GM21360 (cell line): ENCODE measurements at regions not wholly inside any gene's neighbourhood (a gene's known extent, or its start where the extent isn't known, plus 50 kb on each side); places are given as distances from the start of the nearest gene placed in this dataset.

Source experiments
- ATAC-seq: cut with Tn5 transposase; IDR thresholded peaks from one replicate; pipeline ENCODE4 v1.9.1; 2021; ENCODE audit warnings: mild to moderate bottlenecking, moderate library complexity; ENCODE audit not compliant: unreplicated experiment

DNA sequence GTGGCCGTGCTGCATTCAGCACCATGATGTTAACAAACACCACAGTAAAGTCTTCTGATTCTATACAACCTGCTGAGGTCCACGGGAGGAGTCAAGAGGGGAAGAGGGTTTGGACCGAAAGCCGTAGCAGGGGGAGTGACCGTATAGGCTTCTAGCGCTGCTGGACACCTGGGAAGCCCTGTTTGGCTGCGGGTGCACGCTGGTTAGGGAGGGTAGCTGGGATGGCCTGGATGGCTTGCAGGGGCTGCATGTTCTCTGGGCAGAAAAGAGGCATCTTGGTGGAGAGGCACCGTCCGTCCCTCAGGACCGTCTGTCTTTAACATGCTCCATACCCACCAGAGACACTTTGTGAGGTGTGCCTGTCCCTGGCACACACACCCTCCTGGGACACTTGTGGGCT lies 251.0 kb upstream of the IRX1 start:
- no peak for ATAC-seq

DNA sequence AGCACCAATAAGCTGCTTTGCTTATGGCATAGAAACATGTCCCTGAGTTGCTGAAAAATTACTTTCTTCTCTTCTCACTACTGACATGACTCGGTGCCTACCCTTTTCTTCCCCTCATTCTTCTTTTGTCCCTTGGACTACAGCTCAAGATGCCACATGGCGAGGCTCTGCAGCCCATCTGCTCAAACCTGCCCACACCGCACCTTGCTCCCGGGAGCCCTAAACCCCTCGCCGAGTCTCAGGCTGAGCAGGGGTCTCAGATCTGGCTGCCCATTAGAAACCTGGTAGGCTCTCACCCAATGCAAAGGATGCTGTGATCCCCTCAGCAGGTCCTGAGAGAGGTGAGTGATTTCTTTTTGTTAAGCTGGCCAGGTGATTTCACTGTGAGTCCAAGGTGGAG lies 251.7 kb upstream of the IRX1 start:
- no peak for ATAC-seq

DNA sequence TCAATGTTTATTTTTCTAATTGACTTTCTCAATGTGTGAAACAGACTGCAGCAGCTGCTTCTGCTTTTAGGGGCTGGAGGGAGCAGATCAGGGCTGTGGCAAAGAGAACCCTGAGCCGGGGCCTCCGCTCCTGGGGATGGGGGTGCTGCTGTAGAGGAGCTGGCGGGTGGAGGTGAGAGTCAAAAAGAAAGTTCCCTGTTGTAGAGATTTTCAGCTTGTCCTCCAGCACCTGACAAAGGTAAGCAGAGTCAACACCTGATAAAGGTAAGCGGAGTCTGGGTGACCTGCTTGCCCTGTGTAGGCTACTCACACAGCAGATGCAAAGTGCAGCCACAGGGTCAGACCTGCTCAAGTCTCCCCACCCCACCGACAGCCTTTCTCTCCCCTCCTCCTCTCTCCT lies 252.4 kb upstream of the IRX1 start:
- no peak for ATAC-seq

DNA sequence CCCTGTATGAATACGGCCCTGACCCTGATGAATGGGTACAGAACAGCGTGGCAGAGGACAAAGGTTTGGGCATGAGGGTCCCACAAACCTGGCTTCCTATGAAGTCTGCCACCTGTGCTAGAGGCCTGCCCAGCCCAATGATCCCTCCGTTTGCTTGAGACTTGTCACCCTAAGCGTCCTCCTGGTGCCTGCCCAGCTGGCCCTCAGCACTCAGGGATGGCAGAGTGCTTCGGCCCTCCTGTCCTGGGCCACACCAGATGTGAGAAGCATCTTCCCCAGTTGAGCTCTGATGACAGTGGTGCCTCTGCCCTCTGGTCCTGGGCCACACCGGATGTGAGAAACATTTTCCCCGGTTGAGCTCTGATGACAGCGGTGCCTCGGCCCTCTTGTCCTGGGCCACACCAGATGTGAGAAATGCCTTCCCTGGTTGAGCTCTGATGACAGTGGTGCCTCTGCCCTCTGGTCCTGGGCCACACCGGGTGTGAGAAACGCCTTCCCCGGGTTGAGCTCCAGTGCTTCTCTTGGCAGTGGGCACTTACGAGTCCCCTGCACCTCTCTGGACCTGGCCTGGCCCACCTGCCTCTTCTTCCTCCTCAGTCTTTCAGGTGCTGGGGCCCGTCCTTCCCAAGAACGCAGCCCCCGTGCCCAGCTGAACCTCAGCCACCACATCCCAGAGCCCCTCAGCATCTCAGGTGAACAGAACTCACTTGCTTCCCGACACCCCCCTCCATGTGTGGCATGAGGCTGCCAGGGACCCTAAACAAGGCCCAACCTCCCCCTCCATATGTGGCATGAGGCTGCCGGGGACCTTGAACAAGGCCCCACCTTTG lies 253.1 kb upstream of the IRX1 start:
- no peak for ATAC-seq

DNA sequence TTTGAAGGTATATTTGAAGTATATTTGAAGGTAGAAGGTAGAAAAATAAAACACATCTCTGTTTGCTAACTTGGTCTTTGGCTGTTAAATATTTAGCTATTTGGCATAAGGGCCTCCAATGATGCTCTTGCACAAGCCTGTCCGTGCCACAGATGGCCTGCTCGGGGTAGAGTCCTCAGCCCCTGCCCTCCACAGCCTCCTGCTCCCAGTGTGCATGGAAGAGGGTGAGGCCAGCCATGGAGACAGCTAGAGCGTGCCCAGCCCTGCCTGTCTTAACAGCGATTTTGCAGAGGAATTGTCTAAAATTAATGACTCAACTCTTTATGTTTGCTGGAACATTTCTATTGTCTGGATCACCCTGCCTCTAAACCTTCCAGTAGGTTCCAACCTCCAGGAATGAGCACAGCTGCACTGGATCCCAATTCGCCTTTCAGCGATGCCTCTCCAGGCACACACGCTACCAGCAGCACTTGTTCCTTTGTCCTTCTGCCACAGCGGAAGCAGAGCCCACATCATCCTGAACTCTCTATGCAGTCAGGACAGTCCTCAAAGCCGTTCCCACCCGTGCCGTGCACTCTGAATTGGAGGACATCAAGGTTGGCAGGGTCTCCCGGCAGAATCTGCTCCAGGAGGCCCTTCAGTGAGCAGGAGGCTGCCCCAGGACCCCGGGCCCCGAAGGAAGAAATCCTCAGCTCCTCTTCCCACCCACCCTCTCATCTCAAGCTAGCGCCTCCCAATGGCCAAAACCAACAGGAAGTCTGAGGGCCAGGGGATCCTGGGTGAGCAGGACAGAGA lies 254.0 kb upstream of the IRX1 start:
- no peak for ATAC-seq

DNA sequence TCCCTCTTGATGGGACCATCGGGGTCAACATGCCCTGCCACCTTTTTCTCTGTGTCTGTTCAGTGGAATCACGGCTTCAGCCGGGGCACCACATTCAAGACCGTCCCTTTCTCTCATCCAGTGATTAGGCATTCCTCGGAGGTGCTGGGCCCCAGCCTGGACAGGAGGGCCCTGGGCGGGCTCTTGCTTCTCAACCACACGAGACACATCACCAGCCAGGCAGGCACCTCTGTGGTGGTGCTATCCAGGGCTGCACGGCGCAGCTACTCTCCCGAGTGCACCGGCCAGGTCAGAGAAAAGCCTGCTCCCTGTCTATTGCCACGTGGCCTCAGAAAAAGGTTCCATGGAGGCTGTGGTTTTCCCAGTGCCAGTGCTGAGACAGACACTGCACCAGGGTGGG lies 255.2 kb upstream of the IRX1 start:
- no peak for ATAC-seq

DNA sequence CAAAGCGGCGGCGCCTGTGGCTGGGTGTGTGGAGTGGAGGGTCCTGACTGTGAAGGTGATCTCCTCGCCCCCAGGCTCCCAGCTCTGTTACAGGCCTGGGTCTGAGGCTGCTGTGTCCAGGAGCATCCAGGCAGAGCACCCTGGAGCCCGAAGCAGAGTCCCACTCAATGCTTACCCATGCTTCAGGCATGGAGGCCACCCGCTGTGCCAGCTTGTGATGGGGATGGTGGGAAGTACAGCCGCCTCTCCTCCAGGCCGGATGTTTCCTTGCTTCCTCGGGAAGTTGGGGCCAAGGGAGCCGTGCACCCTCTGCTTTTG lies 255.9 kb upstream of the IRX1 start:
- no peak for ATAC-seq

DNA sequence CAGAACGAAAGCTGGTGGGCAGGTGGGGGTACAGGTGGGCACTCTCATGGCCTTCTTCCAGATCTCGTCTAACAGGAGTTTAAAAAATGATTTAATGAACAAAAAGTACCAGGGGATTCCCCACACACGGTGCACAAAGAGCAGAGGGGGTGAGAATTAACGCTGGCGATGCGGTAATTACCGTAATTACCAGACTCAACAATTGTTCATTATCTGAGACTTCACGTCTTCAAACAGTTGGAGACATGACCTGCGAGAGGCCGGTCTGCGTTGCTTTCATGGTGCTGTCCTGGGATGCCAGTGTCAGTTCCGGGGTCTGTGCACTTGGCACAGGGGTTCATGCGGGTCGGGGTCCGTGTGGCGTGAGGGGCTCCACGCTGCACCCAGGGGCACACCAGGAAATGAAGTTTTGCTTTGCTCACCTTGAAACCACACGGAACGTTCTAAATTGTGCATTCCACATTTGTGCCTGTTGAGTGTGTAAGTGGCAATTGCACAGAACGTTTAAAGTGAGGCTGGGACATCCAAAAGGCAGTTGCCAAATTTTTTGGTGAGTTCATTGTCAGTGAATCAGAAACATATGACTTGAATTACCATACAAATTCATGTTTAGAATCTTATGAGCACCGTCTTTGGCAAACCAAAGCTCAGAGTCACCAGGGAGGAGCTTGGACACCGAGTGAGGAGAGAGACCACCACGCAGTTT lies 256.4 kb upstream of the IRX1 start:
- ATAC-seq, result no peak

DNA sequence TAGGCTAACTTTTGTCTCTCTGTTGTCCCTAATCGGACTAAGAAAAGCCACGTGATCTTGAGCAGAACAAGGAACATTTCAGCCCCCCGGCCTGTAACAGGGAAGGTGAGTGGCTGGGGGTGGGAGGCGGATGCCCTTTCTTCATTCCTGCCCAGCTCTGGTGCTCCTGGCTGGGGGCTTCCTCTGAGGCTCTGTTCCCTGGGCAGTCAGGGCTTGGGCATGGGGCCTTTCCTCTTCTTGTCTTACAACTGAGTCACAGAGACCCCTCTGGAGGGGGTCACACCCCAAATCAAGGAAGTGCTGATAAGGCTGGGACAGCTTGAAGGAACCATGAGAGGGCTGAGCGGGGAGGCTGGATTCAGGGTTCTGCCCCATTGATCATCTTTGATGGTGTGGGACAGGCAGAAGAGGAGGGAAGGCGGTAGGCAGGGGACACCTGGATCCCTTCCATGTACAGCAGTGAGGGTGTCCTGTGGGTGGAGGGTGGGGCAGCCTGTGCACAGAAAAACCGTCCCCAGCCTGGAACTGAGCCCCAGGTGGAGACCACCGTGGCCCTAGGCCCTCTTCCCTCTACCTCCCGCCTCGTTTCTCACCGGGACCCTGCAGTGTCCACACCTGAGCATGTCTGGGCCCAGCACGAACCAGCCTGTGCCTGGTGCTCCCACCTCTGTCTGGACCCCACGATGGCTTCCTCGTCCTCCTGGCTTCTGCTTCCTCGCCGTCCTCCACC lies 257.7 kb upstream of the IRX1 start:
- ATAC-seq, result no peak

DNA sequence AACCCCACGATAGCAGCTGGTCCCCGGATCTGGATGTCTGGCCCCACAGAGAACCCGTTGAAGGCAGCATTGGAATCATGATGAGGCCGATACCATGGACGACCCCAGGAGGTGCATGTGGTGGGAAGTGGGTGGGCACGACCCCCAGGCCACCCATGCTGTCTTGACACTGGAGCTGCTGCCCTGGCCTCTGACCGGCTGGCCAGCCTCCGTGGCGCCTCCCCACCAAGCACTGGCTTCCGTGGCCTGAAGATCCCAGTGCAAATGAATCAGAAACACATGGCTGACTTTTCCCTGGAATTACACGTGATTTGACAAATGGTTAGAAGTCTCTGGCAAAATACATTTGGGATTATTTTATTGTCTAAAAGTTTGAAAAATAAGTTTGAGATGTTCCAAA lies 259.0 kb upstream of the IRX1 start:
- no peak for ATAC-seq

DNA sequence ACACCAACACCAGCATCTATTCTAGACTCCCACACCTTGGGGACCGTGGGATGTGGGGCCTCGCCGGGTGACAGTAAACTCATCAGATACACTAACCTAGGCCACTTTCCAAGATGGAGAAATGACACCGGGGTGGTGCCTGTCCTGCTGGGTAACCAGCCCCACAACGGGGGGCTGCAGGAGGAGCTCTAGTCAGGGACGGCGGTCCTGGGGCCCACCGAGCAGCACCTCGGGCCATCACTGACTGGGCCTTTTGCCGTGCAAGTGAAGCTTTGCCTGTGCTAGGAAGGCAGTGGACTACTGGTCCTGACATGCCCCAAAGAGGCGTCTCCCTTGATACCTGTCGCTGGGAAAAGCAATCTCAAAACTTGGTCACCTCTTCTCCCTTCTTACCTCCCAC lies 260.3 kb upstream of the IRX1 start:
- ATAC-seq, result no peak

DNA sequence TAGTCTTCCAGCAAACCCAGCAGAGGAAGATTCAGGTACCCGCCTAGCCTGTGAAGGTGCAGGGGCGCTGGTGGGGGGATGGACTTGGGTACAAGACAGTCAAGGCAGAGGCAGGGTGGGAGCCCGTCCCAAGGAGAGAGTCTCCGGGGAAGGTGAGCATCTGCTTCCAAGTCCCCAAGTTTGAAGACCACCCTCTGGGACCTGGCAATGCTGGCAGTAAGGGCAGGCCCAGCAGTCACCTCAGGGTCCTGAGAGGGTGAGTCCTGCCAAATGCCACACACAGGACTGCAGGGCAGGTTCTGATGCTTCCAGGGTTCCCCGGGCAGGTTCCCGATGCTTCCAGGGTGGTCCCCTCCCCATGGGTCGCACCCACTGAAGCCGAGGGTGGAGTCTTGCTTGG lies 261.8 kb upstream of the IRX1 start:
- no peak for ATAC-seq

DNA sequence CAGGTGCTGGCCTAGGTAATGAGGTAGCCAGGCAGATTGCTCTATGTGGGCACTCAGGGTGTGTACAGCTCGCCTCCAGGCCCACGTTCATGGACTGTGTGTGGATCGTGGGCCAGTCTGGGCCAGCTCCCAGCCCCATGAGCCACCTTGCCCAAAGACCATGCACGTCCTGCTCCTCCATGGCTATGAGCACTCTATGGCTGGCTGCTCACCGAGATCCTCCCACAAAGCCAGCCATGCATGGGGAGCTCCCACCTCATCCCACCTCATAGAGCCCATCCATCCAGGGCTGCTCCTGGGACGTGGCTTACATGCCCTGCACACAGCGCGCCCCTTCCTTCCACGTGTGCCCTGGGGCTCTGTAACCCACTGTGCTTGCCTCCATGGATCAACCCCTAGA lies 262.5 kb upstream of the IRX1 start:
- ATAC-seq, result no peak

DNA sequence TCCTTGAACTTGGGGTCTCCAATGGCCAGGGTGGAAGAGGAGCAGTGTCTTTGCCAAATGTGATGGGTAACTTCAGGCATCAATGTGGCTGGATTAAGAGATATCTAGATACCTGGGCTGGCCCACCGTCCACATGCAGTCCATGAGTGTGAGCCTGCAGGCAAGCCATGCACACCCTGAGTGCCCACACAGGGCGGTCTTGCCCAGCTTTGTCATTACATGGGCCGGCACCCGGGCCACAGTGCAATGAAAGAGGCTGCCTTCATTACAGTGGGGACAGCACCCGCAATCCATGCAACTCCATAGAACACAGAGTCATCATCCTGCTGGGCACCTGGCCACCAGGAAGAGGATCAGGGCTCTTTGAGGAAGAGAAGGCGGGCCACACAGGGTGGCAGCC lies 263.8 kb upstream of the IRX1 start:
- no peak for ATAC-seq

DNA sequence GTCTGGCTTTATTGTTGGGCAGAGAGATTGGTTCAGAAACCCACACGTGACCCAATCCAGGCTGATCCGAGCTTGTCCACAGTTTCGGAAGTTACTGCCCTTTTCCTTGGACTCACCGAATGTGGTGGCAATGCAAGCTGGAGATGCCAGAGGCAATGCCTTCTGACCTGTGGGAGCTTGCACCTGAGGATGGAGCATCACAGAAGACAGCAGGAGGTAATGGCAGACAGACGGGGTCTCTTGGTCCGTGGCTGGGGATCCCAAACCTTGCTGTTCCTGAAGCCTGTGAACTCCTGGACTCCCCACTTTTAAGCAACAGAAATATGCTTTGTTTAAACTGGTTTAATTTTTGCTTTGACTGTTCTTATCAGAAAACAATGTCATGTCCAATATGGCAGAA lies 265.2 kb upstream of the IRX1 start:
- no peak for ATAC-seq

DNA sequence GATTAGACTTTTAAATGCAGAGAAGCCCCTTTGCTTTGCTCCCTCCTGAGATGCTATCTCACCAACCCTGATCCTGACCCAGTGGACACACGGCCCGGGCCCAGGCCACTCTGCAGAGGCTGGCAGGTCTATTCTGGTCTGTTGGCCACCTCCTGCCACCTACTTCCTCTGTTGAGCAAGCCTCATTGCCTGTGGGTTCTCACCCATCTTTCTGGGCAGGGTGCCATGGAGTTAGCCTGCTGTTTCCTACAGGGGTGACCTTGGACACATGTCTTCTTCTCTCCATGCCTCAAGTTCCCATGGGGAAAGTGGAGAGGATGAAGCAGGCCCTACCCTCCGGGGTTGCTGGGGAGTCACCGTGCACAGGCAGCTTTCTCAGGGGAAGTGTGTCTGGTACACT lies 266.2 kb upstream of the IRX1 start:
- no peak for ATAC-seq

DNA sequence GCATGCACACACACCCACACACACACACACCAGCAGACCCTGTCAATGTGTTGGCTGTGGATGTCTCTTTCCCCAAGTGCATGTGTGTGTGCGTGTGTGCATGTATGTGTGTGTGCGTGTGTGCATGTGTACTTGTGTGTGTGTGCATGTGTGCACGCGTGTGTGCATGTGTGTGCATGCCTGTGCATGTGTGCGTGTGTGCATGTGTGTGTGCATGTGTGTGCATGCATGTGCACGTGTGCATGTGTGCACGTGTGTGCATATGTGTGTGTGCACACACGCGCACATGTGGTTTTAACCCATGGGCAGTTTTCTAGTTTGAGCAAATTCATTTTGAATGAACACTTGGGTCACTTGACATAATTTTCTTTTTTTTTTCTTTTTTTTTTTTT lies 268.8 kb upstream of the IRX1 start:
- ATAC-seq, result no peak

DNA sequence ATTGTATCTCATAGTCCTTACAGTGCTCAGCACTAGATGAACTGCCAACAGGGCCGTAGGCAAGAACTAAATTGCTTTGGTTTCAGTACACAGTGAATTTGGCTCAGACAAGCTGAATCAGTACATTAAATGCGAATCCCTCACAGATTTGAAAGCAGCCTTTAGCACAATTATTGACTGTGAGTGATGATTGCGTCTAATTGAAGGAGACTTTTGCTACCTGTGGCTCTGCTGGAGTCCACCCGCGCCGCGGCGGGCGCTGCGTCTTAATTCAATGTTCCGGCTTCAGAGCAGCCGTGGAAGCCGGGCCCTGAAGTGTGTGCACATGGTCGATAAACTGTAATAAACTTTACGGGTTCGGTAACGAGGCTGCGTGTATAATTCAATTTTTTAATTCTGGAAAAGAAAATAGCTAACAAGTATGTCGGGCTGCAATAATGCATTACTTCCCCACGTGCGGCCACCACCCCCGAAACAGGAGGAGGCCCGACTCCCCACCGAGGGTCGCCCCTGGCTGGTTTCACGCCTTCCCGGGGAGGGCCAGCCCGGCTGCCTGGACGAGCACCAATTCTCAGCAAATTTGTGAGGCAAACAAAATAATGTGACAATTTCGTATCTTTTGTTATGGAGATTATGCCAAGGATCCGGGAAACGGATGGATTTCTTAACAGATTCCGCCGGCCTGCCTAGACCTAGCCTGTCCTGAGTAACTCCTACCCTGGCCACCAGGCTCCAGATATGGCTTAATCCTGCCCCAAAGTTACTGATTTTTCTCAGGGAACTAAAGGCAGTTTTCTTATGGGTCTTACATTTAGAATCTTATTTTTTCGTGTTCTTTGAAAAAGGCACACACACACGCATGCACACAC lies 269.4 kb upstream of the IRX1 start:
- no peak for ATAC-seq

DNA sequence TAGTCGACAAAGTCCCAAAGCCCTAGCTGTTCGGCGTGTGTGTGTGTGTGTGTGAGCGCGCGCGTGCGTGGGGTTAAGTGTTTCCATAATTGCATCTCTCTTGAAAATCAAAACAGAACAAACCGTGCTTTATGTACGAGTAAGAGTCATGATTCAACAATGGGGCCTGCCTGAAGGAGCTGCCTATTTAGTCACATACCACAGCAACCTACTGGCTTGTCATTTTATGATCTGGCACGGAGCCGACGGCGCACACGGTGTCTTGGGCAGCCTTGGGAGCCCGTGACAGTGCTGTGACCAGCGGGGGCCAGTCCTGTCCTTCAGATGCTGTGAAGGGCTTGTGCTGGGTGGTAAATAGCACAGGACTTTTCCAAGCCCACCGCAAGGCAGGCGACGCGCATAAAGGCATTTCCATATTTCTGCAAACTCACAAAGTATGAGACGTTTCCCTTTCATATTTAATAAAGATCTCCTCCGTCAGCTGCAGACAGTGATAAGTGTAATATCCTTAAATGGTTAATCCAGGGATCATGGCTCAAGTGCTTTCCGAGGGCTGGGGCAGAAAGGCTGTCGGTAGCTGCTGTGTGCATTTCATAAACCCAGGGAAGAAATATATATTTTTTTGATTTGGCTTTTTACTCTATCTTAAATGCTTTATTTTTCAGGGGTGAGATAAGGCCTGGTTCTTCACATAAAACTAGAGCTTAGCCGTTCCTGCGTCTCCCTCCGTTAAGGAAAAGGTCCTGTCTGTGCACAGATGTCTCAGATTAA lies 270.2 kb upstream of the IRX1 start:
- no peak for ATAC-seq
